Glomerular visceral epithelial cell (primary cell): ENCODE measurements at regions not wholly inside any gene's neighbourhood (a gene's known extent, or its start where the extent isn't known, plus 50 kb on each side); places are given as distances from the start of the nearest gene placed in this dataset.
"Not testable (repeated sequence)": the region's sequence is repeated elsewhere in the genome, so short reads cannot be mapped to it uniquely, and the experiment has no call there.

Source experiments
- DNase-seq: peaks from one replicate; pipeline ENCODE4 v3.0.0-alpha.2; 2016; ENCODE audit errors: extremely low spot score

DNA sequence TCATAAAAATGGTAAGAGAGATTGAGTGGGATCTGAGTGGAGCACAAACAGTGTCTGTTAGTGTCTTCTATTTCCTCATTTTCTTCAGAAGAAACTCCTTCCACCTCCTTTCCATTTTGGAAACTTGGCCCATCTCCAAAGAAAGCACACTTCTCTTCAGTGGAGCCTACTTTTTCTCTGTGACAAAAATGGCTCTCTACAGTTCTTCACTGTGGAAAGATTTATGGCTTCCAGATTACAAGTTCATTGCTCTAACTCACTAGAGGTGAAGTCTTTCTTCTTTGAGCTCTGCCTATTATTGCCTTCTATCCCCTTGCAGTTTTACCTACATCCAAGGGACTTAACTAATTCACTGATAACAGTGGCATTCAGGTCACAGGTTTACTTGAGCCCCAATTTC, 325.8 kb downstream of the ANTXR2 start:
- no peak for DNase-seq

DNA sequence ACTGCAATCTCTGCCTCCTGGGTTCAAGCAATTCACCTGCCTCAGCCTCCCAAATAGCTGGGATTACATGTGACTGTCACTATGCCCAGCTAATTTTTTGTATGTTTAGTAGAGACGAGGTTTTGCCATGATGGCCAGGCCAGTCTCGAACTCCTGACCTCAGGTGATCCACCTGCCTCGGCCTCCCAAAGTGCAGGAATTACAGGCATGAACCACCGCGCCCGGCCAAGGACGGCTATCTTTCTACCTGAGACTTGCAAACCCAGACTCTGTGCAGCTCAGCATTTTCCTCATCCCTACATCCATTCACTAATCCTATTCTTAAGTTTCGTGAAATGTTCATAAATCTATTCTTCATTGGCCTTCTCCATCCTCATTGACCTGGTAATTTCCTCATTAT, 330.0 kb downstream of the ANTXR2 start:
- DNase-seq: no peak

DNA sequence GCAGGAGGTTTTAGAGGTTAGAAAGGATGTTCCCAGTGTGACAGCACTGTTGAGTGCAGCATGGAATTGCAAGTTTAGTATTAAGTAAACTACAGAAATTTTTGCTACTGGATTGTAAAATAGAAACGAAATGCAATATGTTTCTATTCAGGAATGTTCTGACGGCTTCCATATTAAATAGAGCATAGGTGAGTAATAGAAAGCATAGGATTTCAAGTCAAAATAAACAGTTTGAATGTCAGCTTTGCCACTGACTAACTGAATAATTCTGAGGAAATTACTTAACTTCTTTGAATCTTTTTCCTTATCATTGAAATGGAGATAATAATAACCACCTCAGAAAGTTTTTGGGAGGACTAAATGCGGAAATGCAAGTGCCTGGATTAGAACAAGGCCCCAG, 331.9 kb upstream of the GK2 start:
- no peak for DNase-seq

DNA sequence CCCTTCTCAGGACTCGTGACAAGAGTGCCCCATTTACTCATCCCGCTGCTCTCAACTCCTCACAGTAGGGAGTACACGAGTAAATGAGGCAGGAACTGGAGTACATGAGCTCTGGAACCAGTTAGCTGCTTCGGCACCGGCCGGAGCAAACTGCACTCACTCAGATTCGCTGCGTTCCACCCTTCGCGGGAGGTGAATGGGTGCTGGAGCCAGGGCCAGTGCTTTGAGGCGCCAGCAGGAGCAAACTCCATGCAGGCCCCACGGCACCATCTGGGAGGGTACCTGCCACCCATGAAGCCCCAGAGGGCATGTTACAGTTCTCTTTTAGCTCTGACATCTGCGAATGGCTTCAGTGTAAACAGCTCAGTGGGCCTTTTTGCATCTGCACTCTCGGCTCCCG, 315.5 kb upstream of the GK2 start:
- no peak for DNase-seq

DNA sequence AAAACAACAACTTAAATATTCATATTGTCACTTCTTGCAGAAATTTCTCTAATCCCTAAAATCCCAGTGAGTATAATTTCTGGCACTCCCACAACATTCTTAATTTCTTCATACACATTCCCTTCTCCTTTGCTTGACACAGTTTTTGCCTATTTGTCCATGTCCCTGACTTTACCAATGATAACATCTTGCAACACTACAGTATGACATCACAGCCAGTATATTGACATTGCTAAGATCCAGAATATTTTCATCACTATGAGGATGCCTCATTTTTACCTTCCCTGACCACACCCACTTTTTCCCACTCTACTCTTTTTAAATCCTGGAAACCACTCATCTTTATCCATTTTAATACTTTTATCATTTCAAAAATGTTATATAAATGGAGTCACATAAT, 292.3 kb upstream of the GK2 start:
- DNase-seq: no peak

DNA sequence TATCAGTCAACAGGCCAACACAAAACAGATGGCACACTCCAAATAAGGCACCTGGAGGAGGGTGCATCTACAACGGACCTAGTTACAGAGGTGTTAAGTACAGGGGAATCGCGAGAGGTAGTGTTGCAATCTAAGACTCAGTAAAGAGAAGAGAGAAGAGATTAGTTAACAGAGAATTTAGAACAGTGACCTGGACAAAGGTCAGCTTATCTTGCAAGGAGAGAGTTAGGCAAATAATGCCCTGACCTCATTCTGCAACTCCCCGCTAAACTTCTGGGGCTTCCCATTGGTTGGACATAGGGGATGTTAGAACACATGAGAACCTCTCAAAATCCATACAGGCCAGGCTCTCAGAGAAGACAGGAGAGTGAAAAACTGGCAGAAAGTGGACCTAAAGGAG, 289.4 kb upstream of the GK2 start:
- DNase-seq: no peak

DNA sequence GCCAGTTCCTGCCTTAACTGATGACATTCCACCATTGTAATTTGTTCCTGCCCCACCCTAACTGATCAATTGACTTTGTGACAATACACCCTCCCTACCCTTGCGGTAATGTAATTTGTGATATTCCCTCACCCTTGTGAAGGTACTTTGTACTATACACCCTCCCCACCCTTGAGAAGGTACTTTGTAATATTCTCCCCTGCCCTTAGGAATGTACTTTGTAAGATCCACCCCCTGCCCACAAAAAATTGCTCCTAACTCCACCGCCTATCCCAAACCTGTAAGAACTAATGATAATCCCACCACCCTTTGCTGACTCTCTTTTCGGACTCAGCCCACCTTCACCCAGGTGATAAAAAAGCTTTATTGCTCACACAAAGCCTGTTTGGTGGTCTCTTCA, 288.5 kb upstream of the GK2 start:
- DNase-seq: not testable (repeated sequence)

DNA sequence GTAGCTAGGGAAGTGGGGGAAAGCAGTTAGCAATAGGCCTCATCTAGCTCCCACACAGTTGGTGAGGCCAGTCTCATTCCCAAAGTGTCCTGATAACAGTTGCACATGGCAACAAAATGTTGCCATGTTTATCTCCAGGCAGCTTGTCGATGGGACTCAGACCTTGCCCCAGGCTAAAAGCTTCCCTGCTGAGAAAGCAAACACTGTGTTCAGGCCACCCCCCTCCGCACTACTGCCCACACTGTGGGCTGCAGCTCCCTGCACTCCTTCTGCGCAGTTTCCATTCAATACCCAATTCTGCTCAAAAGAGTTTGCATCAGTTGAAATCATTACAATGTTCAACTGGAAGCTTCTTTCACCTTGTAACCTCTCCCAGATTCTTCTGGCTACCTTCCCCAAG, 287.8 kb upstream of the GK2 start:
- DNase-seq: no peak

DNA sequence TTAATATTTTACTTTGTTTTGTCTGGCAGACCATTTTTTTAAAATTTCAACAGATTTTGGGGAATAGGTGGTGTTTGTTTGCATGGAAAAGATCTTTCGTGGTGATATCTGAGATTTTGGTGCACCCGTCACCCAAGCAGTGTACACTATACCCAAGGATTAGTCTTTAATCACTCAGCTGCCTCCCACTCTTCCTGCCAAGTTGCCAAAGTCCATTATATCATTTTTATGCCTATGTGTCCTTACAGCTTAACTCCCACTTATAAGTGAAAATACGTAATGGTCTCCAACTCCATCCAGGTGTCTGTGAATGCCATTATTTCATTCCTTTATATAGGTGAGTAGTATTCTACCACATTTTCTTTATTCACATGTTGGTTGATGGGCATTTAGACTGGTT, 281.7 kb upstream of the GK2 start:
- DNase-seq: no peak

DNA sequence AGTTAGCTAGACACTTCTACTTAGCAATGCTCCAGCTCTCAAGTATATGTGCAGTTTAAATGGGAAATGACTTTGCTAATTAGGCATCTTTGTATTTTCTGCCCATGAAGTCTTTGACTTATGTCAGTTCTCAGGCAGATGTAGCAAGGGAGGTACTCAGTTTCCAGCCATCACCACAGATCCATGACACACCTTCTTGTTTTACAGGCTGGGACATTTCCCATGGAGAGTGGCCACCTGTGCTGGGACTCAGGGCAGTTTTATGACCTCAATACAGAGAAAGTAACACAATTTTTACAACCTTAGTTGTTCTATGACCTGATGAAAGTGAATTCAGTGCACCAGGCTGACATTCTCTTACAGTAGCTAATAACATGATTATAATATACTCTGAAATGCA, 280.7 kb upstream of the GK2 start:
- no peak for DNase-seq

DNA sequence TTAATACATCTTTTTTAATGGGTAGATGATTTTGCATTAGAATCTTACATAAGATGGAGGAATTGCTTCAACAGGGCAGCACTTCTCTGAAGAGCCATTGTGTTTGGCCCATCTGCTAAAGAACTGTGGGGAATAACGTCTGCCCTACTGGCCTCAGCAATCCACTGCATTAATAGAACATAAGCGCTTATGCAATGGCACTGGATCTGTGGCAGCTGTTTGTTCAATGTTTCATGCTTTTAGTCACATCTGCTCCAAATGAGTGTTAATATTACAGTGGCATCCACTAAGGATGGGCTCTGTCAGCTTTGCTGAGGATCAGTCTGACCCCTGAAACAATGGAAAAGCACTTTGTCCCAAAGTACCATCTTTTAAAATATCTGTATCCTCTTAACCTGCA, 279.0 kb upstream of the GK2 start:
- DNase-seq: no peak

DNA sequence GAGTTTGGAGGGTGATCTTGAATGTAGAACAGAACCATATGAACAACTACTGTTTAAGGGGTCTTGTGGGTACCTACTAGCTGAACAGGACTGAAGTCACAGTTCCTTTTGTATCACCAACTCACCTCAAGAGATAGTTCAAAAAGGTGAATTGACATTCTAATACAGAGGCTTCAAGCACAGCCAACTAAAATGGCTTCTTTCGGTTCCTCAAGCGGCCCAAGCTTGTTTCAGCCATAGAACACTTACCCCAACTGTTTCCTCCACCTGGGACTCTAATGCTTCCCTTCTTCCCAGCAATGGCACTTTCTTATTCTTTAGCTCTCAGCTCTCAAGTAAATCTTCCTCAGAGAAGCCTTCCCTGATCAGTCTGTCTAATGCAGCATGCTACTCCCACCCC, 277.5 kb upstream of the GK2 start:
- no peak for DNase-seq

DNA sequence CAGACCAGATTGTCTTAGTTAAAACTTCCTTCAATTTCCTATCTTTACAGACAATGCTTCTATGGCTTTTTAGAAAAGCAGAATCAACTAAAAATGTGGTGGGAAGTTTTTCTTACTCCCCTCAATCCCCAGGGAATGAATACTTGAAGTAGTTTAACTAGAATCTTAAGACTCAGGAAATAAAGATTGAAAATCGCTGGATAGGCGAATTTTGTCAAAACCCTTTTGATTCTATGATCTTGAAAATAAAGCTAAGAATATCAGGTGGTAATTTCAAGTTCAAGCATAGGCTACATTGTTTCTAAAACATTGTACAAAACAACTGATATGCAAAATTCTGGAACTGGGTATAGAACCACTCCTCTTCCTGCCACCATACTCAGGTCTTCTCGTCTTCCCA, 276.5 kb upstream of the GK2 start:
- no peak for DNase-seq

DNA sequence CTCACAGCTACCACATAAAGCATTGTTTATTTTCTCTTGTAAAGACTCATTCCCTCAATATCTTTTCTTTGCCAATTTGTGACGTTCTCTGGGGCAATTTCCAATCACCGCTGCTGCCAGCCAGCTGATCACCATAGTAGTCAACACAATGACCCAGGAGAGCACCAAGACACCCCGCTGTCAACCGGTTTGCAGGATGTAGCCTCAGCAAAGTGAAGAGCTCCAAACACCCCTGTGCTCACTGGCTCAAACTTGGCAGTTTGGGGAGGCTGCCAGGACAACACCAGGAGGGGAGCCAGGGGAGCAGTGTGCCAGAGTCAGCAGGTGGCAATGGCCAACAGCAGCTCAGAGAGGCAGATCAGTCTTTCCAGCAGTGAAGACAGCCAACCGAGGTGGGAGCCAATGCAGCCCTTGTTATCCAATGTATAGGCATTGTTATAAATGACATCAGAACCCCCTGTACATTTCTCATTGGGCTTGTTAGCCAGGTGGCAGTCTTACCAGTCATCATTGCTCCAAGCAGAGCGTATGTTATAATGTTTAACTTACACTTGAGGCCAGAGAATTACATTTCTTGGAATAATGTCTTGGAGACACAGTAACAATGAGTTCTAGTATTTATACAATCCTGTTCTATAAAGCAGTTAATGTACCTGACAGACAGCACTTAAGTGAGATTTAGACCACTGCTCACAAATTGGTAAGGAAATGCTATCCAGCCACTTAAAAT, 274.9 kb upstream of the GK2 start:
- DNase-seq: no peak

DNA sequence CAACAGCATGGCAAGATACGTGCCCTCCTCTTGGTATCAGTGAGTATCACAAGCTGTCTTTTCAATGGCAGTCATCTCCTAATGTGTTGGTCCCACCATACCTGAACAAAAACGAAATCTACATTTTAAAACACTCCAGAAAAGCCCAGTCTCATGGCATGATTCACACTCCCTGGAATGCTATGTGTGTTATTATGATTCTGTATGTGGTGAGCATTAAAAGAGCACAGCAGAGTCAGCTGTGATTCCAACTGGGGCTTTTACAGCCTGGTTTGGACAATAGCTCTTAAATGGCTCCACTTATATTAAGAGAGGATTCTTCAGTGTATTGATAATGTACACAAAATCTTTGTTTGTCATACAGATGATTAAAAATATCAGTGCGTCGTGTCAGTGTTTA, 274.1 kb upstream of the GK2 start:
- DNase-seq: no peak

DNA sequence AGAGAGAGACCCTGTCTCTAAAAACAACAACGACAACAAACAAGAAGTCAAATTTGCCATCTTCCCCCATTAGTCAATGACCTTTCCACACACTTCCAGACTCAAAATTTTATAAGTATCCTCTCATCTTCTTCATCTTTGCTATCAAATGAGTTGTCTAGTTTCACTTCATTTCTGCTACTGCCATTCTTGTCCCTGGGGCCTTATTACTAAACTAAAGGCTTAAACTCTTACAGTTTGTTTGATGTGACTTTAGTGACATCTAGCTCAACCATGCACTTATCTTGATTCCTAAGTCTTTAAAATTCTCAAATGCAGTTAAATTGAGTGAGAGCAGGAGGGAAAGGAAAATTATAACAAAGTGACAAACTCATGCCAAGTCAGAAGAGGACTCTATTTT, 271.8 kb upstream of the GK2 start:
- no peak for DNase-seq

DNA sequence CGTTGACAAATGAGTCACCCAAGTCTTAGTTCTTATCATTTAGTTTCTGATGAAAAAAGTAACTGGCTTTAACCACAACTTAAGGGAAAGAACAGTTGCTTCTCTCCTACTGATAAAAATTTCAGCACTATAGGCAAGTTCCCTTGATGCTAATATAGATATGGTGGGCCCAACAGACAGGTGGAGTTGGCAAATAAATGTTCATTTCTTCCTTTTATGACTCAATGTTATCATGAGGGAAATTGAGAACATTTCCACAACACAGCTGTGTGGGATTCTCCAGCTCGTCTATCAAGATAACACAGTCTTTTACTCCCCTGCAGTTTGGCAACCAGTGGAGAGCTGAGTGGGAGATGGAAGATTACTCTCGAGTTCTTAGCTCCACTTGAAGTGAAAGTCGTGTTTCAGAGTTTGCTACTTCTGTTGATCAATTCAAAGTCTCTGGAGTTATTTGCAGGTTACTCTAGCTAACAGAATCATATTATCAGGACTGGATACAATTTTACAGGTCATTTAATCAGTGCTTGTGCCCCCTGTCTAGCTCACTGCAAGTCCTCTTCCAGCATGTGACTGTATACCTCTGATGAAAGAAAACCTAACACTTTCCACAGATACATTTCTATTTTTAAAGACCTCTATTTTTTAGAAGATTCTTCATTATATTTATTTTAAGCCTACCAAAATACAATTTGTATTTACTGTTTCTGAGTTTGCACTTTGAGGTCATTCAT, 270.6 kb upstream of the GK2 start:
- DNase-seq: no peak

DNA sequence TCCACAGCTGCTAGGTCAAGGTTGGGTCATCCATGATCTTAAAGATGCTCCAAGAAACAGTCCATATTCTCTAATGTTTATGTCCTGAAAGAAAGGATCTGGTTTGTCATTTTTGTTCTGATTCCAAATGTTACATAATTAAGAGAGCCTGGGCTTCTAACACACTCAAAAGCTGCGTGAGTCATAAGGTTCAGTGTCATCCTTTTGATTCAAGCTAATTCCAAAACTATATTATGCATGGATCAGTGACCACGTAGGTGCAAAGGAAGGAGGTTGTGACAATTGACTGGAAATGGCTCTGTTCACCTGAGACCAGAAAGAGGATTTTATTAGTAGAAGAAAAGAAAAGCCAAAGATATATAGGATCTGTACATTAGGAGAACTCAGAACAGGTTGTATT, 268.7 kb upstream of the GK2 start:
- no peak for DNase-seq

DNA sequence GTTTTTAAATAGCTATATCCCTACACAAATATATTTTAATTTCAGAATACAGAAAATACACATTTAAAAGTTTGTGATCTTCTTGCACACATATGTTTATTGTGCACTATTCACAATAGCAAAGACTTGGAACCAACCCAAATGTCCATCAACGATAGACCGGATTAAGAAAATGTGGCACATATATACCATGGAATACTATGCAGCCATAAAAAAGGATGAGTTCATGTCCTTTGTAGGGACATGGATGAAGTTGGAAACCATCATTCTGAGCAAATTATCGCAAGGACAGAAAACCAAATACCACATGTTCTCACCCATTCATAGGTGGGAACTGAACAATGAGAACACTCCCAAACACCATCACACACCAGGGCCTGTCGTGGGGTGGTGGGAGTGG, 266.9 kb upstream of the GK2 start:
- DNase-seq: not testable (repeated sequence)

DNA sequence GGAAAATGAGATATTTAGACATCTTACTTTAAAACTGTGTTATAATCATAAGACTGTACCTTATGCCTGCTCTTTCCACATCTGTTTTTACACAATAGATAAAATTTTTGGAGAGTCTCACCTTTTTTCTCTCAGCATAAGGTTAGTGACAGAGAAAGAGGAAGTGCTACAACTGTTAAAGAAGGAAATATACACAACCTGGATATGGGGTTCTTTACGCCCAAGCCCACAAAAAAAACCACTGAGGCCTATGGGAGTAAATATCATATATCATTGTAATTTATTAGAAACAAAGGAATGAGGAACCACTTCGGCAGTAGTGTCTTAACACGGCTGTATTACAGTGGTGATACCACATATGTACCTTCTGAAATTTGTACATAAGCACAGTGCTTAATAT, 265.9 kb upstream of the GK2 start:
- no peak for DNase-seq

DNA sequence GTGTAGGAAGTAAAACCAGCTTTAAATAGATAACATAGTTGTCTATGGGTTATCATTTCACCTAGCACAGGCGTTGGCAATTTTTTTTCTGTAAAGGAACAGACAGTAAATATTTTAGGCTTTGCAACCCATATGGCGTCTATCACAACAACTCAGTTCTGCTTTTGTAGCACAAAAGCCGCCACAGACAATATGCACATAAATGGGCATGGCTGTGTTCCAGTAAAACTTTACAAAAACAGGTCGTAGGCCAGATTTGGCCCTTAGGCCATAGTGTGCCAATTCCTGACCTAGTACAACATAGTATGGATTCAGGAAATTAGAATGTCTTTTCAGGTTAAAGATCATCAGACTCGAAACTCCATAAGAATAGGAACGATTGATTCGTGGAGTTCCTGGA, 265.3 kb upstream of the GK2 start:
- no peak for DNase-seq

DNA sequence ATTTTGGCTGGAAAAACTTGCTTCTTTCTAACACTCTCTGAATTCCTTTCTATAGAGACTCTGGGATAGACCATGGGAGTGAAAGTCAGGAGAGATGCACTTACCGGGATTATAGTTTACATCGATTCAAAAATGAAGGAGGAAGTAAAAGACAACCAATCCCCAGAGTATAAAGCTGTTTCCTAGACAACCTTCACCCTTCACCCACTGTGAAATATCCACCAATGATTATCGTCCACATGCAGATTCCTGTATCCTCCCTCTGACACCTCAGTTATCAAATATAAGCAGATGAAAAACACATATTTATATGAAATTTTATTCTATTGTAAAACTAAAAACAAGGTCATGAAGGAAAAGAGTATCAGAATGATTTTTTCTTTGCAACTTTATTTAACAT, 258.8 kb upstream of the GK2 start:
- no peak for DNase-seq

DNA sequence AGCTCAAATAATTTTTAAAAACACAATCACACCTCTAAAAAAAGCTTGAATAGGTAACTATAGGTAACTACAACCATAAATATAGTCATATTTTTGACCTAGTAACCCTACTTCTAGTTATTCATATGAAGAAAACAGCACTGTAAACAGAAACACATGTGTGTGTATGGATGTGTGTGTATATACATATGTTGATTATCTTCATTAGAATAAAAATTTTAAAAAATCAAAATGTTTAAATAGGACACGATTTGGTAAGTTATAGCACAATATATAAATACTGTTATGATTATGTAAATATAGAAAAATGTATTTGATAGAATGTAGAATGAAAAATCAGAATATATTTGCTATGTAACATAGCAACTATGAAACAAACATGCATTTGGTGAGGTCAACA, 258.1 kb upstream of the GK2 start:
- DNase-seq: no peak

DNA sequence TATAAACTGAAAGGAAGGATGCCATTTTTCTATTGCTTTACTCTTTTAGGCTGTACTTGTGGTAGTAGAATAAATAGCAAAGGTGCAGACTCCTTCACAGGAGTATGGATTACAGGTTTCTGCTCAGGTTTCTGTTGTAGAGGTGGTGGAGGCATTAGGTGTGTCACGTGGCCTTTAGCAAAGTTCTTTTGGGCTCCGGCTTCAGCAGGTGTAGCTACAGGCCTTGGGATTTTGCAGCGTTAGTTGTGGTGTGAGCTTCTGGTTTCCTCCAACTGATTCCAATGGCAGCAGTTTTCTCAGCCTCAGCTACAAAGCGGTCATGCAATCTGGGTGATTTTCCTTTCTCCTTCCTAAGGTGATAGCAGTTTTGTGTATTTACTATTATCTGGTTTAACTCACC, 255.8 kb upstream of the GK2 start:
- no peak for DNase-seq
